ENCODE measurements at regions not wholly inside any gene's neighbourhood (a gene's known extent, or its start where the extent isn't known, plus 50 kb on each side); places are given as distances from the start of the nearest gene placed in this dataset.
"Not testable (repeated sequence)": the region's sequence is repeated elsewhere in the genome, so short reads cannot be mapped to it uniquely, and the experiment has no call there.

GRCh38 chr1:144026022-144026421, 54.2 kb upstream of the FAM72C start:
- not testable (repeated sequence) for DNase-seq (ENCODE audit: low read depth)

- DNase-seq (ENCODE audit: low read depth) = not testable (repeated sequence)
Observed at GRCh38 chr1:144021690-144022384, 50.1 kb upstream of the FAM72C start.
